HG02973 (cell line): ENCODE measurements at regions not wholly inside any gene's neighbourhood (a gene's known extent, or its start where the extent isn't known, plus 50 kb on each side); places are given as distances from the start of the nearest gene placed in this dataset.

ENCODE experiments used
- ATAC-seq: cut with Tn5 transposase; IDR thresholded peaks from one replicate; pipeline ENCODE4 v1.9.1; 2021; ENCODE audit warnings: moderate library complexity; ENCODE audit not compliant: unreplicated experiment

DNA sequence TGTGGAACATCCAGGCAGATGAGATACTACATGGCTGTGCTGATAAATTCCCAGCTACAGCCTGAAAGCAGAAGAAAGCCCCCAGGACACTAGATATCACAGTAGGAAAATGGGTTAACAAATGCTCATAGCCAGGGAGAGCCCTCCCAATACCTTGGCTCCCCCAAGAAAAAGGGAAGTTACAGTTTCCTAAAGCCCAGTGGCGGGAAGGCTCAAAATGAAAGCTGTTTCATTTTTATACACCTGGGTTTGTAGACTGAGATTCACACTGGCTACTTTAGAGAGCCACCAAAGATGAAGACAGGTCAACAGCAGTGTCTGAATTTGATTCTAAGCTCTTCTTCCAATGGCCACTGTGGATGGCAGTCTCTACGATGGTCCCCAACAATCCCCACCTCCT, 55.0 kb upstream of the TOPAZ1 start:
- ATAC-seq = no peak
